ENCODE measurements at regions not wholly inside any gene's neighbourhood (a gene's known extent, or its start where the extent isn't known, plus 50 kb on each side); places are given as distances from the start of the nearest gene placed in this dataset.

- Mint-ChIP-seq H3K27me3 (ENCODE audit: low read depth) (no peaks in the 10 kb centered on the region), H3K9me3 (peaks cover 2% of the 10 kb centered on the region), H3K36me3 (ENCODE audit: low read depth) (no peaks in the 10 kb centered on the region), H3K27ac (no peak overlapping the region), H3K4me3 (no peak overlapping the region), H3K4me1 (no peaks in the 10 kb centered on the region)
- TF ChIP-seq, protein P1, sequence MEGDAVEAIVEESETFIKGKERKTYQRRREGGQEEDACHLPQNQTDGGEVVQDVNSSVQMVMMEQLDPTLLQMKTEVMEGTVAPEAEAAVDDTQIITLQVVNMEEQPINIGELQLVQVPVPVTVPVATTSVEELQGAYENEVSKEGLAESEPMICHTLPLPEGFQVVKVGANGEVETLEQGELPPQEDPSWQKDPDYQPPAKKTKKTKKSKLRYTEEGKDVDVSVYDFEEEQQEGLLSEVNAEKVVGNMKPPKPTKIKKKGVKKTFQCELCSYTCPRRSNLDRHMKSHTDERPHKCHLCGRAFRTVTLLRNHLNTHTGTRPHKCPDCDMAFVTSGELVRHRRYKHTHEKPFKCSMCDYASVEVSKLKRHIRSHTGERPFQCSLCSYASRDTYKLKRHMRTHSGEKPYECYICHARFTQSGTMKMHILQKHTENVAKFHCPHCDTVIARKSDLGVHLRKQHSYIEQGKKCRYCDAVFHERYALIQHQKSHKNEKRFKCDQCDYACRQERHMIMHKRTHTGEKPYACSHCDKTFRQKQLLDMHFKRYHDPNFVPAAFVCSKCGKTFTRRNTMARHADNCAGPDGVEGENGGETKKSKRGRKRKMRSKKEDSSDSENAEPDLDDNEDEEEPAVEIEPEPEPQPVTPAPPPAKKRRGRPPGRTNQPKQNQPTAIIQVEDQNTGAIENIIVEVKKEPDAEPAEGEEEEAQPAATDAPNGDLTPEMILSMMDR (IDR thresholded peaks at IDR 0.05; ENCODE audit: unreplicated experiment in 3 of 3) = no peak
Observed at GRCh38 chr2:143968360-143968759, 551.6 kb downstream of the ZEB2 start.

DNA sequence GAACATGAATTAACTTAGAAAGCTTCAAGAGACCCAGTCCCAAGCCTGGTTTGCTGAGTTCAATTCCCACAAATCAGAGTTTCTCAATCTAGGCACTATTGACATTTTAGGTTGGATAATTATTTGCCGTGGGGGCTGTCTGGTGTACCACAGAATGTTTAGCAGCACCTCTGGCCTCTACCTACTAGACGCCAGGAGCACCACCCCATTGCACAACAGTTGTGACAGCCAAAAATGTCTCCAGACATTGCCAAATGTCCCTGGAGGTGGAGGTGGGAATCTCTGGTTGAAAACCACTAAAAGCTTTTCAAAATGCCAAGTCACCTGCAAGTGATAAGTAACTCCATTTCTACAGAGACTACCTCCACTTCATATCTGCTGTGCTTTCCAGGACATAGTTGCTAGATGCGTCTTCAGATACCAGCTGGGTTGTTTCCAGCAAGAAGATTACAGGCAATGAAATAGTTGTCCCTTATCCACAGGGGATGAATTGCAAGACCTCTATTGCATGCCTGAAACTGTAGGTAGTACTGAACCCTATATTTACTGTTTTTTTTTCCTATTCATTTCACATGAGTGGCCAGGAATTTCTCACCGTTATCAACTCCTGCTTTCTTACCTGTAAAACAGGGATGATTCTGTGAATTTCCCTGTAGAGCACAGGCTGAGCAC is 554.3 kb downstream of the ZEB2 start:
- no peaks in the 10 kb centered on the region for H3K4me1 Mint-ChIP-seq
- no peaks in the 10 kb centered on the region for H3K9me3 Mint-ChIP-seq
- no peak overlapping the region for H3K27ac Mint-ChIP-seq
- H3K27me3 Mint-ChIP-seq (ENCODE audit: low read depth) = no peaks in the 10 kb centered on the region
- H3K4me3 Mint-ChIP-seq = no peak overlapping the region
- H3K36me3 Mint-ChIP-seq (ENCODE audit: low read depth) = peaks cover under 1% of the 10 kb centered on the region
- TF ChIP-seq, protein P1 (IDR thresholded peaks at IDR 0.05; ENCODE audit: unreplicated experiment in 3 of 3) = no peak

GRCh38 chr2:143964891-143965290 is 555.0 kb downstream of the ZEB2 start:
- Mint-ChIP-seq H3K36me3 (ENCODE audit: low read depth) (peaks cover 7% of the 10 kb centered on the region), H3K4me1 (no peaks in the 10 kb centered on the region), H3K4me3 (no peak overlapping the region), H3K9me3 (peaks cover 3% of the 10 kb centered on the region), H3K27ac (no peak overlapping the region), H3K27me3 (ENCODE audit: low read depth) (no peaks in the 10 kb centered on the region)
- TF ChIP-seq, protein P1 (IDR thresholded peaks at IDR 0.05; ENCODE audit: unreplicated experiment in 3 of 3) = no peak

DNA sequence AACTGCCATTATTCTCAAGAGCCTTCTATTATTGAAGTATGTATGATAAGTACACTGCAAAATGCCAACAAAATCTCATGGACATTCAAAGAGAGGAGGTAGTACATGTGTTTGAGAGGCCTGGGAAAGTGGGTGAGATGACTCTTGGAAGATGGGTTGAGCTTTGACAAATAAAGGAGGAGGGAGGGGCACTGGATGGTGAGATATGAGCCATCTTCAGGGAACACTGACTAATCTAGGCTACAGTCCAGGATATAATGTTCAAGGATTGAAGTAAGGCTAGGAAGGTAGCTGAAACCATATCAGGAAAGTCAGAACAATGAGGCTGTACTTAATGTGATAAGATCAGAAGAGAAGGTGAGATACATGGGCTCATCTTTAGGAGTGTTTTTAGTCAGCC is 559.7 kb downstream of the ZEB2 start:
- Mint-ChIP-seq H3K27ac (no peak overlapping the region), H3K27me3 (ENCODE audit: low read depth) (no peaks in the 10 kb centered on the region)

DNA sequence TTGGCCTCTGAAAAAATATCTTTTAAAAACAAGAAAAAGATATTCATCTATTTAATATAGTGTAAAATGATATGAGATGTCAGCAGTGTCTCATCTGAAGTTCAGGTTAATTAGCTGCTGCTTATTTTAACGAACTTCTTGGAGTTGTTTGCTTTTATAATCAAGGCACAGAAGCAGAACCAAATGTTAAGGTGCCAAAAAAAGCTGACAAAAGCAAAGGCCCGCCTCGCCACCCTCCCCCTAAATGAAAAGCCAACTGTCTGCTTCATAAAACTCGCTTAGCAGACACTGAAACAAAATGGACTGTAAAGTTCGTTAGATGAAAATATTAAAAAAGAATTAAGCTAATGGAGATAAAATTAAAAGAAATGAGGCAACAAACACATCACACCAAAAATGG is 562.6 kb downstream of the ZEB2 start:
- Mint-ChIP-seq H3K9me3 (peaks cover 3% of the 10 kb centered on the region), H3K36me3 (ENCODE audit: low read depth) (peaks cover 8% of the 10 kb centered on the region), H3K4me1 (peaks cover 12% of the 10 kb centered on the region), H3K4me3 (no peak overlapping the region), H3K27me3 (ENCODE audit: low read depth) (no peaks in the 10 kb centered on the region), H3K27ac (no peak overlapping the region)
- TF ChIP-seq, protein P1 (IDR thresholded peaks at IDR 0.05; ENCODE audit: unreplicated experiment in 3 of 3) = no peak

More for the DNA sequence above, 559.7 kb downstream of the ZEB2 start:
- peaks cover 8% of the 10 kb centered on the region for H3K36me3 Mint-ChIP-seq (ENCODE audit: low read depth)
- no peak overlapping the region for H3K4me3 Mint-ChIP-seq
- peaks cover 3% of the 10 kb centered on the region for H3K9me3 Mint-ChIP-seq
- H3K4me1 Mint-ChIP-seq = peaks cover 6% of the 10 kb centered on the region
- TF ChIP-seq, protein P1 (IDR thresholded peaks at IDR 0.05; ENCODE audit: unreplicated experiment in 3 of 3) = no peak
